H1 (cell line): ENCODE measurements at regions not wholly inside any gene's neighbourhood (a gene's known extent, or its start where the extent isn't known, plus 50 kb on each side); places are given as distances from the start of the nearest gene placed in this dataset.

Experiments used
- CTCF ChIA-PET: fragments of 300-600 bp; sonication (Branson Sonifier 250); formaldehyde crosslinking; loops from one replicate; lab custom pipeline; 2021; ENCODE audit not compliant: partially characterized antibody; lab: Charles Lee
- POLR2A ChIA-PET: fragments of 300-600 bp; sonication (Branson Sonifier 250); formaldehyde crosslinking; loops from one replicate; lab custom pipeline; 2021; ENCODE audit warnings: inconsistent platforms; ENCODE audit not compliant: partially characterized antibody; lab: Charles Lee
- DNase-seq, 2 experiments: peaks; one replicate each; pipeline versions ENCODE4 v3.0.0 to v3.0.0-alpha.2; 2010 to 2022; ENCODE audit warnings: low spot score in 2 of 2, low read depth in 1 of 2, mixed read lengths in 1 of 2
- FAIRE-seq: peaks from 2 replicates; lab custom pipeline; 2011; peaks lifted over from hg19 to GRCh38; lab: Jason Lieb, UNC
- H2AFZ ChIP-seq: 2 replicates; pipeline ENCODE4 v1.8.1; 2012; ENCODE audit warnings: low read length, inconsistent platforms
- H2AK5ac ChIP-seq: 2 replicates; pipeline ENCODE4 v1.6.1; 2013; ENCODE audit warnings: low read depth, low read length
- H2BK120ac ChIP-seq: replicated peaks from 2 replicates; pipeline ENCODE3; 2013; ENCODE audit warnings: low read depth, low read length, inconsistent platforms
- H2BK12ac ChIP-seq: 2 replicates; pipeline ENCODE4 v1.6.1; 2013; ENCODE audit warnings: low read depth, low read length
- H2BK15ac ChIP-seq: 2 replicates; pipeline ENCODE4 v1.6.1; 2013; ENCODE audit warnings: low read length
- H2BK20ac ChIP-seq: 2 replicates; pipeline ENCODE4 v1.6.1; 2013; ENCODE audit warnings: low read length
- H2BK5ac ChIP-seq: 2 replicates; pipeline ENCODE4 v1.6.1; 2013; ENCODE audit warnings: low read depth, low read length
- H3K14ac ChIP-seq: 2 replicates; pipeline ENCODE4 v1.6.1; 2013; ENCODE audit warnings: inconsistent platforms; ENCODE audit not compliant: insufficient read length
- H3K18ac ChIP-seq: 2 replicates; pipeline ENCODE4 v1.6.1; 2013; ENCODE audit warnings: low read length; ENCODE audit errors: extremely low read depth
- H3K23ac ChIP-seq: 2 replicates; pipeline ENCODE4 v1.6.1; 2013; ENCODE audit warnings: inconsistent platforms; ENCODE audit not compliant: insufficient read length
- H3K23me2 ChIP-seq: 2 replicates; pipeline ENCODE4 v1.6.1; 2013; ENCODE audit warnings: low read depth, low read length
- H3K27ac ChIP-seq: 2 replicates; pipeline ENCODE4 v1.6.1; 2011; ENCODE audit warnings: low read depth, low read length, inconsistent platforms
- H3K27me3 ChIP-seq, 4 experiments: replicated peaks in 1 of 4; 1 replicate in 1 of 4; 2 replicates in 3 of 4; pipeline versions ENCODE4 v1.6.1 to v1.8.1; 2011 to 2013; ENCODE audit warnings: low read length in 3 of 4, mild to moderate bottlenecking in 3 of 4, inconsistent platforms in 2 of 4, mixed read lengths in 2 of 4, moderate library complexity in 1 of 4; ENCODE audit not compliant: control insufficient read depth in 3 of 4, insufficient read depth in 3 of 4; ENCODE audit errors: extremely low read depth in 1 of 4
- H3K36me3 ChIP-seq, 4 experiments: 2 replicates each; pipeline versions ENCODE4 v1.6.1 to v1.8.1; 2011 to 2013; ENCODE audit warnings: mild to moderate bottlenecking in 4 of 4, low read length in 3 of 4, moderate library complexity in 2 of 4, control low read depth in 1 of 4, inconsistent platforms in 1 of 4; ENCODE audit not compliant: insufficient read depth in 4 of 4, control insufficient read depth in 2 of 4
- H3K4ac ChIP-seq: replicated peaks from 2 replicates; pipeline ENCODE3; 2013; ENCODE audit warnings: low read length, low read depth, mixed read lengths, inconsistent platforms; ENCODE audit not compliant: insufficient read length
- H3K4me1 ChIP-seq, 4 experiments: replicated peaks in 1 of 4; 1 replicate in 1 of 4; 2 replicates in 3 of 4; pipeline versions ENCODE4 v1.6.1 to v1.8.1; 2011 to 2013; ENCODE audit warnings: low read length in 3 of 4, inconsistent platforms in 2 of 4, mixed read lengths in 1 of 4; ENCODE audit not compliant: insufficient read depth in 4 of 4, control insufficient read depth in 3 of 4
- H3K4me2 ChIP-seq, 2 experiments: 2 replicates each; pipeline versions ENCODE4 v1.6.1 to v1.8.1; 2011 to 2013; ENCODE audit warnings: low read depth in 2 of 2, low read length in 2 of 2, control low read depth in 1 of 2, inconsistent platforms in 1 of 2, mild to moderate bottlenecking in 1 of 2; ENCODE audit not compliant: insufficient read depth in 1 of 2
- H3K4me3 ChIP-seq, 4 experiments: fragments of 200-600, 300-600 bp in 1 of 4; sonication (generic), shearing (Covaris generic), sonication (Bioruptor Twin) in 1 of 4; 2 replicates each; pipeline versions ENCODE4 v1.5.1 to v1.8.1; 2011 to 2016; ENCODE audit warnings: low read length in 4 of 4, low read depth in 3 of 4, control low read depth in 2 of 4, inconsistent platforms in 2 of 4, mild to moderate bottlenecking in 2 of 4, mixed read lengths in 1 of 4, moderate library complexity in 1 of 4; ENCODE audit not compliant: insufficient read depth in 2 of 4; ENCODE audit errors: extremely low read depth in 1 of 4
- H3K56ac ChIP-seq: replicated peaks from 2 replicates; pipeline ENCODE3; 2013; ENCODE audit warnings: low read depth, mild to moderate bottlenecking, mixed read lengths, low read length, inconsistent platforms; ENCODE audit not compliant: insufficient read length
- H3K79me1 ChIP-seq: 2 replicates; pipeline ENCODE4 v1.6.1; 2013; ENCODE audit warnings: low read depth, low read length, control low read depth
- H3K79me2 ChIP-seq, 2 experiments: 2 replicates each; pipeline versions ENCODE4 v1.6.1 to v1.8.1; 2012 to 2013; ENCODE audit warnings: low read length in 2 of 2, mild to moderate bottlenecking in 2 of 2, inconsistent platforms in 1 of 2; ENCODE audit not compliant: insufficient read depth in 2 of 2, control insufficient read depth in 1 of 2
- H3K9ac ChIP-seq, 4 experiments: replicated peaks in 1 of 4; 1 replicate in 1 of 4; 2 replicates in 3 of 4; pipeline versions ENCODE4 v1.6.1 to v1.8.1; 2011 to 2013; ENCODE audit warnings: low read depth in 3 of 4, low read length in 3 of 4, control low read depth in 2 of 4, mild to moderate bottlenecking in 2 of 4, moderate library complexity in 2 of 4, inconsistent platforms in 1 of 4; ENCODE audit errors: extremely low read depth in 1 of 4
- H3K9me3 ChIP-seq, 2 experiments: 2 replicates each; pipeline versions ENCODE4 v1.6.1 to v1.8.1; 2012 to 2013; ENCODE audit warnings: mild to moderate bottlenecking in 2 of 2, moderate library complexity in 2 of 2, control low read depth in 1 of 2, inconsistent platforms in 1 of 2, low read depth in 1 of 2, low read length in 1 of 2, mixed read lengths in 1 of 2; ENCODE audit not compliant: insufficient read depth in 2 of 2
- H4K20me1 ChIP-seq, 2 experiments: replicated peaks in 1 of 2; 2 replicates each; pipeline versions ENCODE3 to v1.8.1; 2011 to 2013; ENCODE audit warnings: inconsistent platforms in 2 of 2, low read length in 2 of 2, mild to moderate bottlenecking in 1 of 2; ENCODE audit not compliant: insufficient read depth in 2 of 2, control insufficient read depth in 1 of 2
- H4K5ac ChIP-seq: 2 replicates; pipeline ENCODE4 v1.6.1; 2013; ENCODE audit warnings: low read length, low read depth, mixed read lengths, inconsistent platforms; ENCODE audit not compliant: insufficient read length
- H4K8ac ChIP-seq: 2 replicates; pipeline ENCODE4 v1.8.0; 2013; ENCODE audit warnings: mild to moderate bottlenecking, moderate library complexity, low read length, inconsistent platforms; ENCODE audit not compliant: insufficient read depth; ENCODE audit errors: extremely low read depth
- H4K91ac ChIP-seq: replicated peaks from 2 replicates; pipeline ENCODE3; 2013; ENCODE audit warnings: low read length, mixed read lengths, inconsistent platforms; ENCODE audit not compliant: insufficient read length
- BCL11A ChIP-seq, 2 experiments: IDR thresholded peaks; one replicate each; pipeline ENCODE4 v1.6.1; 2011; ENCODE audit warnings: low read depth in 2 of 2, low read length in 2 of 2, mild to moderate bottlenecking in 2 of 2
- EP300 ChIP-seq, 2 experiments: IDR thresholded peaks; 1 replicate in 1 of 2; 2 replicates in 1 of 2; pipeline ENCODE4 v1.6.1; 2011 to 2012; ENCODE audit warnings: low read depth in 2 of 2, low read length in 2 of 2, mild to moderate bottlenecking in 2 of 2, borderline replicate concordance in 1 of 2, inconsistent platforms in 1 of 2, moderate library complexity in 1 of 2
- MAFK ChIP-seq: IDR thresholded peaks from 2 replicates; pipeline ENCODE4 v1.6.1; 2012; ENCODE audit warnings: low read depth, mild to moderate bottlenecking, improper control_type of control experiment, low read length
- POLR2A ChIP-seq, 2 experiments: IDR thresholded peaks; 1 replicate in 1 of 2; 2 replicates in 1 of 2; pipeline ENCODE4 v1.6.1; 2011; ENCODE audit warnings: low read depth in 2 of 2, low read length in 2 of 2, mild to moderate bottlenecking in 2 of 2; ENCODE audit errors: control extremely low read depth in 1 of 2
- YY1 ChIP-seq: IDR thresholded peaks from 2 replicates; pipeline ENCODE4 v1.6.1; 2011; ENCODE audit warnings: low read depth, mild to moderate bottlenecking, low read length
- WGBS, 2 experiments: shearing (Covaris generic) in 1 of 2; methylation state at CpG; one replicate each; pipeline versions ENCODE4 v1.1.6 to v1.1.7; 2013 to 2015; ENCODE audit warnings: low lambda C conversion rate in 2 of 2, mixed read lengths in 2 of 2, inconsistent platforms in 1 of 2, low coverage in 1 of 2, missing lambda C conversion rate in 1 of 2; ENCODE audit not compliant: insufficient replicate concordance in 2 of 2, insufficient coverage in 1 of 2, insufficient read length in 1 of 2; ENCODE audit errors: extremely low coverage in 1 of 2, missing lambda C conversion rate in 1 of 2; 5-methylcytosine and 5-hydroxymethylcytosine counted together
- TF ChIP-seq, protein P1 (sequence below): IDR thresholded peaks from 2 replicates; pipeline ENCODE4 v1.6.1; 2011; ENCODE audit warnings: low read length, improper control_type of control experiment

DNA sequence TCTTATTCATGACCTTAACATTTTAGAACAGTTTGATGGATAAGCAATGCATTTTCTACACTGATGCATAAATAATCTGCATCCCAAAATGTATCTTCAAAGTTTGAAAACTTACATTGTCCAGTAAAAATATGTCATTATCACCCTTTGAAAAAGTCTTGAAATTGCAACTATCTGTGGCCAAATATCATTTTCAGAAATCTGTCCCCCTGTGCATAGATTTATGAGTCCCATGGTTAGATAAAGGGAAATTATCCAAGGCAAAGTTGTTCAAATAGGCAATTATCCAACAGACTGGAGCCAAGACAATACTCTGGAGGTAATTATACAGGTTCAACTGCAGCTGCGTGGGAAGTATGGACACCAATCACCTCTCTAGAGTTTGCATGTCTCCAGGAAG is 182.5 kb upstream of the INTU start:
- no peak overlapping the region for H4K5ac ChIP-seq
- H3K36me3 ChIP-seq = no peaks in the 10 kb centered on the region
- H3K9me3 ChIP-seq = no peaks in the 10 kb centered on the region
- no peaks in the 10 kb centered on the region for H3K23me2 ChIP-seq
- H3K56ac ChIP-seq = no peak overlapping the region
- H3K79me1 ChIP-seq = no peaks in the 10 kb centered on the region
- WGBS, 2 experiments = 93% methylated on average over 1 of the region's 1 CpG; no CpG with 5 or more reads in 1 of the 2 experiments
- DNase-seq (no peak), FAIRE-seq (no peak)
- H2BK120ac ChIP-seq = no peak overlapping the region
- no peak overlapping the region for H4K91ac ChIP-seq
- H3K4me3 ChIP-seq = no peak overlapping the region
- no peak overlapping the region for H2BK5ac ChIP-seq
- no peak overlapping the region for H3K14ac ChIP-seq
- H3K9ac ChIP-seq = peak overlapping the region in 1 of 4 experiments; percentile 34; a peak in 1 of 7 replicates
- H2BK12ac ChIP-seq = no peak overlapping the region
- no peak overlapping the region for H3K4ac ChIP-seq
- H2AK5ac ChIP-seq = no peak overlapping the region
- H4K20me1 ChIP-seq = no peaks in the 10 kb centered on the region
- no peaks in the 10 kb centered on the region for H3K79me2 ChIP-seq
- no peak overlapping the region for H2BK20ac ChIP-seq
- no peak overlapping the region for H3K27ac ChIP-seq
- CTCF ChIA-PET = no interaction called here
- H3K18ac ChIP-seq = no peak overlapping the region
- no peaks in the 10 kb centered on the region for H3K4me1 ChIP-seq
- POLR2A ChIA-PET = no interaction called here
- no peak overlapping the region for H2BK15ac ChIP-seq
- no peak overlapping the region for H3K4me2 ChIP-seq
- no peak overlapping the region for H4K8ac ChIP-seq
- H2AFZ ChIP-seq = no peak overlapping the region
- H3K27me3 ChIP-seq = peaks cover 0 to 1% (median 0%) of the 10 kb centered on the region in 4 experiments; a peak in 1 of 7 replicates
- H3K23ac ChIP-seq = no peak overlapping the region
- TF ChIP-seq EP300 (IDR thresholded peaks at IDR 0.05; ENCODE audit: borderline replicate concordance in 1 of 2, low read depth in 2 of 2, low read length in 2 of 2) (no peak), POLR2A (IDR thresholded peaks at IDR 0.05; ENCODE audit: control extremely low read depth in 1 of 2, low read depth in 2 of 2, low read length in 2 of 2) (no peak), BCL11A (IDR thresholded peaks at IDR 0.05; ENCODE audit: low read depth in 2 of 2, low read length in 2 of 2) (no peak), YY1 (no peak), MAFK (no peak)
- TF ChIP-seq, protein P1, sequence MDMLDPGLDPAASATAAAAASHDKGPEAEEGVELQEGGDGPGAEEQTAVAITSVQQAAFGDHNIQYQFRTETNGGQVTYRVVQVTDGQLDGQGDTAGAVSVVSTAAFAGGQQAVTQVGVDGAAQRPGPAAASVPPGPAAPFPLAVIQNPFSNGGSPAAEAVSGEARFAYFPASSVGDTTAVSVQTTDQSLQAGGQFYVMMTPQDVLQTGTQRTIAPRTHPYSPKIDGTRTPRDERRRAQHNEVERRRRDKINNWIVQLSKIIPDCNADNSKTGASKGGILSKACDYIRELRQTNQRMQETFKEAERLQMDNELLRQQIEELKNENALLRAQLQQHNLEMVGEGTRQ = no peak
